Eye (tissue), 1 donor: ENCODE measurements at regions not wholly inside any gene's neighbourhood (a gene's known extent, or its start where the extent isn't known, plus 50 kb on each side); places are given as distances from the start of the nearest gene placed in this dataset.
"Not testable (repeated sequence)": the region's sequence is repeated elsewhere in the genome, so short reads cannot be mapped to it uniquely, and the experiment has no call there.

Experiments
- DNase-seq: peaks from one replicate; pipeline ENCODE4 v3.0.0-alpha.2; 2015

DNA sequence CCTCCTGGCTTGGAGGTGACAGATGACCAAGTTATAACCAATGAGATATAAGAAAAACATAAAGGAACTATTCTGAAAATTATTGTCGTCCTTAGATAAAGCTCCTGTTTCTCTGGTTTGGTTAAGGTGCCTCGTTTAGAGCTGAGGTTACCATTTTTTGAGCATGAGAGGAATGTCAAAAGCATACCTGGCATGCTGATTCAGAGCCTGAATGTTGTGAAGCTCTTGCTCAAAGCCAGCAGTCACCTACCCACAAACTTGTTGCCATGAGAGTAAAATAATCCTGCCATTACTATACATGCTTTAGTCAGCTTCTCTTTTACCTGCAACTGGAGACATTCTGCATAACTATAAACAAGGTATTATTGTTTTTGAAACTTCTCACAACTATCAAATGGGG lies 1116.2 kb downstream of the DIAPH3 start:
- DNase-seq = no peak

DNA sequence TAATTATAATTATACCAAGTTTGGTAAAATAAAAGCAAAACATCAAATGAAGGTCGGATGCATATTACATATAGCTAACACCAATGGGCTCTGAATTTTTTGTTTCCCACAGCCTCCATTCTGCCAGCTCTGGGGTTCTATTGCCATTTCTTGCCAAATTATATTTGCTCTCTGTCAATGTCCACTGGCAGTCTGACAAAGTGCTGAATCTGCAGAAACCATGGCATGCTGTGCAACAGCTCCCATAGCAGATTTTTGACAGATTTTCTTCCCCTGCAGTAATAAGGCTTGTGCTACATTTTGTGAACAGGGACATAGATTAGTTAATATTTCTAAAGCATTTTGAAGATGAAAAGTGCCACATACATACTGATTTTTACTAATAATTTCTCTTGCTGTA lies 1102.1 kb downstream of the DIAPH3 start:
- DNase-seq = no peak

DNA sequence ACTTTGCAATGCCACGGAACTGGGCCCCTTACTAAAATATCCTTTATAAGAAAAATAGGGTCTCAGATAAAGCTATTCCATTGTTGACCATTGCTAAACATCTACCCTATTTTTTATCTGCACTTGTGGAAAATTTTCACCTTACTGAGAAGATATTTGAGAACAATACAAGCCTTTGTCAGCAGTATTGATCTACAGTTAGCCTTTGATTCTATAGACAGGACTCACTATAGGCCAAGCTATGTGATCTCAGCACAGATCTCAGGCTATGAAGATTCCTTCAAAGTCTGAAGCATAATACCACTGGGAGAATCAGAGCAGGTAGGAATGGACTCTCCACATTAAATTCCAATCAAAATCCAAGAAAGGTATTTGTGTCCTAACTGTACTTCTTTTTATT lies 1099.7 kb downstream of the DIAPH3 start:
- no peak for DNase-seq

DNA sequence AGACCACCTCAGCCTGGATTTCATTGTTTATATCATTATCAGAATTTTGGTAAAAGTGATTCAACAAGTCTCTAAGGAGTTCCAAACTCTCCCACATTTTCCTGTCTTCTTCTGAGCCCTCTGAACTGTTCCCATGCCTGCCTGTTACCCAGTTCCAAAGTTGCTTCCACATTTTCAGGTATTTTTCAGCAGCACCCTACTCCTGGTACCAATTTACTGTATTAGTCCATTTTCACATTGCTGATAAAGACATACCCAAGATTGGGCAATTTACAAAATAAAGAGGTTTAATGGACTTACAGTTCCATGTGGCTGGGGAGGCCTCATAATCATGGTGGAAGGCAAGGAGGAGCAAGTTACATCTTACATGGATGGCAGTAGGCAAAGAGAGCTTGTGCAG lies 1087.3 kb downstream of the DIAPH3 start:
- not testable (repeated sequence) for DNase-seq

DNA sequence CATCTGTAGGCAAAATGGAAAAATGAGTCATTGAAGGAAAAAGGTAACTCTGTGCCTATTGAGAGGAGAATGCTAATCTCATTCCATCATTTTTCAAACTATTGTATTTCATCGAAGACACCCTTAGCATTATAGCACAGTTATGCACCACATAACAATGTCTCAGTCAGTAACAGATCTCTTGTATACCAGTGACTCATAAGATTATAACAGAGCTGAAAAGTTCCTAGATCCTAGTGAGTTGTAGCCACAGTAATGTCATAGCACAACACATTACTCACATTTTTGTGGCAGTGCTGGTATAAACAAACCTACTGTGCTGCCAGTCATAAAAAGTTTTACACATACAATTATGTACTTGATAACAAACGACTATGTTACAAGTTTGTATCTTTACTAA lies 1077.6 kb downstream of the DIAPH3 start:
- DNase-seq = no peak

DNA sequence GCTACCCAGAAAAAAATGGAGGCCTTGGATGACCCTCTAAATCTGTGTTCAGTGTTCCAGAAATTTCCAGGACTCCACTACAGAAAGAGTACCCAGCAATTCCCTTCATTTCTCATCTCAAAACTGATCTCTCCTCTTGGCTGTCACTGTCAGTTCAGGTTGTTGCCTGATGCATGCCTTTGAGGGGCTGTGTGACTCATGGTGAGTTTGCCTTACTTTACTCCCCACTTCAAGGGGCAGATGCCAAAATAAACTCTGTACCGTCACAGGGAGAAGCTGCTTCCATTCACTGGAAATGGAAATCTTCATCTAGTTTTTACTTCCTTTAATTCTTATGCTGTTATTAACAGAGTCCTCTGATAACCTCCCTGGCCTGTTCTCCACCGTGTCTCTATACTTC lies 1075.0 kb downstream of the DIAPH3 start:
- no peak for DNase-seq

DNA sequence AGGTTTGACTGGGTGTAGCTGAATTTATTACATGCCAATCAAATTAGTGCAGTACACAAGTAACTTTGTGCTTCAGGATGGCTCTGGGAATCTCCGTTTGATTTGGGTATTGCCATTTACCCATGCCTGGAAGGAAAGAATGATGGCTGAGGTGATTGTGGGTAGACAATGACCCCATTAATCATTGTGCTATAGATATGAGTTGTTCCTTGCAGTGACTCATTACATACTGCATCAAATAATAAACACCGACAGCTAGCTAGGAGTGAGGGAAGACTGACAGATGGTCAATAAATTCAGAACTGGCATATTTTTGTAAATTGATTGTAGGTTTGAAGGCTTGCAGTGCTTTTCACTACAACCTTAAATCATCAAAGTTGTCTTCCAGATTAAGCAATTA lies 1069.5 kb downstream of the DIAPH3 start:
- no peak for DNase-seq

DNA sequence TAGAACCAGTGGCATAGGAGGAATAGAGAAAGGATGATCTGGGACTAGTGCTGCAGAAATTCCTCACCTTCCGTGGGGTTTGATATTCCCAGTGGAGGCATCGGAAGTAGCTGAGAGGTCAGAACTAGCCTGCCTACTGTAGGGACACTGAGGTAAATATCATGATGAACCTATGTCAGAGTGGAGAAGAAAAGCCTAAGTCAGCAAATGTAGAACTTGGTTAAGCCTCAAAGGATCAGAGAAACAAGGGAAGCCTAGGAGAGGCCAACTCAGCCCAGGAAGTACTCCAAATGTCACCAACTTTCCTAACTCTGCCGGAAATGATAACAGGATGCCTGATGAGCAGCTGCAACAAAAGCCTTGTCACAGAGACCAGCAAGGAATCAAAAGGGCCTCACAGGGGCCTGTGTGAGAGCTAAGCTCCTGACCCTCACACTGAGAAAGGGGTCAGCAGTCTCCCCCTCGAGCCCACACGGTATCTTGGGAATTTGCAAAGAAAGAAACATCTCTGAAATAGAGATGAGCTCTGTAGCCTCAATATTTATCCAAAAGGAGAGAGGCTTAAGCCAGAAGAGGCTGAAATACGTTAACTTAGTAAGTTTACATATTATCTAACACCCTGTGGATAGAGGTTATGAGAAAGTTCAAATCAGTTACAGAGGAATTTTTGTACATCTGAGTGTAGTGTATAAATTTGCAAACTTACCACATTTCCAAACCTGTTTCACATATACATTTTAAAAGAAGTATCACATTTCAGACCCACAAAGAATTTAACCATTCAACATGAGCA lies 1064.3 kb downstream of the DIAPH3 start:
- peak; percentile 38 for DNase-seq

DNA sequence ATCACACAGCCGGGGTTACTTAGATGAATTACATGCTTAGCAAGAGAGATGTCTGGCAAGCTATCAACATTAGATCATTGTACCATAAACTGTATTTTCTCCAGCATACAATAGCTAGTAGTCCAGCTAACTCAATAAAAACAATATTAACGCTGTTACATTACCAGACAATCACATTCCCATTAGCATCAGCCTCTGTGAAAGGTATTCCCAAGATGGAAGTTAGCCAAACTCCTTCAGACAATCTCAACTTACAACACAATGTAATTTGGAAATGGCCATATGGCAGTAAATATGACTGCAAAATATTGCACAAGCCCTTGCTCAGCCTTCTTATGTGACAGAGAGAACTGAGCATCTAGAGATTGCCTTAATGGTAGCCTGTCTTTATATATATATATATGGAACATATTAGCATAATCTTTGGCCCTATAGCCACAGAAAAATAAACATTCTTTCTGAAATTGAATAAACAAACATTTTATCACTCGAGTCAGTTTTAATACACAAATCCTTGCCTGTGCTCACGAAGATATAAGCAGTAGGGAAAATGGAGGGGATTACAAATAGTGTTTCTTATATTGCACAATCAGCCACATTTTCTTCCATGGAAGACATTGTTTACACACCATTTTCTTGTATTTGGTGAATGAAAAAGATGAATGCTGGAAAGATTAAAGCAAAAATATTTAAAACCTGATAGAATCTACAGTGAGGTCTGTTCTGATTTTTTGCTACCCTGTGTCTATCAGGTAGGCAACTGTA lies 1060.5 kb downstream of the DIAPH3 start:
- peak; percentile 59 for DNase-seq

DNA sequence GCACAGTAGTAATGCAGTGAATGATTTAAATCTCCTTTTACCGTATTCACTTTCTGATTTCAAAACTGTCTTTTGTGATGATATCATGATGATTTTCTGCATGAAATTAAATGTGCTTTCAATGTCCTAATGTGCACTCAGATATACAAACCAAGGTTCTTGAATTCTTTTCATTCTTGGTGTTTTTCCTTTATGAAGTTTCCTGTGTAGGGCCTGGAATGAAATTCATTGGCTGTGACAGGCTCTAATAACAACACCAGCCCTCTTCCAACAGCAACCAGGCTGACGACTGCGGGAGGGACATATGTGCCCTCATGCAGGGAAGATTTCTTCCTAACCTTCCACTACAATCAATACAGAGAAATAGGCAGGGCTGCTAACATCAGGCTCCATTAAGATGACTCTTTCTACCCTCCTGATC lies 1052.0 kb downstream of the DIAPH3 start:
- peak; percentile 84 for DNase-seq

DNA sequence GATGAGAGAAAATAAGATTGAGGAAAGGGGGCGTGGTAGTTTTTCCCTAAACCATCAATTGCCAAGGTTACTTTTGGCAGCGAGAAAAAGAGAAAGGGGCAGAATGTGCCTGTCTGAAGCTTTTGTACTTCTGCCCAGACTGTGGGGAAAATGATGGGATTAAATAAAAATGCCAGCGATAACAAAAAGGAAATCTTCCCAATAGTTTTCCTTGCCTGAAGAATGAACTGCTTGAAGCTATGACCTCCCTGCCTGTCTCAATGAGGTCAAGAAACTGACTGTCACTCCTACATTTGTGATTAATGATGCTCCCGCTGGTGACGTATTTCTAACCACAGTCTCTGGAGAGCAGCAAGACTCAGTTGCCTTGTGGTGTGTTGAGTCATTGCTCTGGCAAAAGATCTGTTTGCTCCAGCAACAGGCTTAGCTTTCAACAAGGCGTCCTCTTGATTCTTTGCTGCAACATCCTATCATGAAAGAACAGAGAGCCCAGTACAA lies 1051.5 kb downstream of the DIAPH3 start:
- peak; percentile 70 for DNase-seq

DNA sequence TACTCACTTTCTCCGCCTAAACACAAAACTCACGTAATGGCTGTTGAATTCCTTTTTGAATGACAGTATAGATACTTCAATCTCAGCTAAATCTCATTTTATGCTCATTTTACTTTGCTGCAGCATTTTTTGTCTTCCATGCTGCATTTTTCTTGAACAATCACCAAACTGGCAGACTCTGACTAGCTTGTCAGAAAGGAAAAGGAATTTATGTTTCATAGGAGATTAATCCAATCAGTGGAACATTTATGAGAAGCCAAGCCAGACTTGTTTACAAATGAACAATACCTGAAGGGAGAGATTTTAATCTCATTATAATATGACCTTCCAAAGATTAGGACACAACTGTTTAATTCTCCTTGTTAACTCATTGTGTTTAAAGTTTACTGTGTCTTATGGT lies 1044.3 kb downstream of the DIAPH3 start:
- no peak for DNase-seq

DNA sequence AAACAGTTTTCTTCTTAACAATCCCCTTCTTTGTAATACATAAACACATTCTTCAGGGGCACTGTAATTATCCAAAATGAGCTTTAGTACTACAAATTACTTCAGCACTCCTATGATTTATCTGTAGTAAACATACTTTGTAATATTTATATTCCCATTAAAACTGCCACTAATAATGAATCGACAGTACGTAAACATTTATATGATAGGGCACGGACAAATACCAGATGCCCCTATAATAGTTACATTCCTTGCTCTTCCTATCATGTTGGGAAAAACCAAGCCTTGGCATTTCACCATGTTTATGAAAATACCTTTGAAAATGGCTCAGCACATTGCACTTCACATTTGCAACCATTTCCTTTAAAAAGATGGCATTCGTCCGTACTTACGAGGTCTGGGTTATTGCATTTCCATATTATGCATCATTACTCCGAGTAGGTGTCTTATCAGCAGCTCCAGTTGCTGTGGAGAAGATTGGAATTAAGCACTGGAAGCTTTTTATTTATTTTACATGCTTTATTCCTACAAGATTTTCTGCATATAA lies 1043.4 kb downstream of the DIAPH3 start:
- no peak for DNase-seq

DNA sequence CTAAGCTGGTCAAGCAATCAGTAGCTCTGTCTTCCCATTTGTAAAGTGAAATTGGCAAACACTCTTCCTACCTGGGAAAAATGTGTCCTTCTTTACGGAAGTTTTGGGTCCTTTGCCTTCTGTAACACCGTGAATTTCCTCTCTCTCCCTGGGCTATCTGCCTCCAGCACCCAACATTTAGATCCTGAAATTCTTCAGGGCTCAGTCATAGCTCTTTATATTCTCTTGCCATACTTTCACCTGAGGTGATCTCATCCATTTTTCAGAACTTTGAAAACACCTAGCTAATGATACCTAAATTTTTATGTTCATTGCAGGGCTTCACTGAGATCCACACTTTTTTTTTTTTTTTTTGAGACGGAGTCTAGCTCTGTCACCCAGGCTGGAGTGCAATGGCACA lies 1042.2 kb downstream of the DIAPH3 start:
- DNase-seq = no peak

DNA sequence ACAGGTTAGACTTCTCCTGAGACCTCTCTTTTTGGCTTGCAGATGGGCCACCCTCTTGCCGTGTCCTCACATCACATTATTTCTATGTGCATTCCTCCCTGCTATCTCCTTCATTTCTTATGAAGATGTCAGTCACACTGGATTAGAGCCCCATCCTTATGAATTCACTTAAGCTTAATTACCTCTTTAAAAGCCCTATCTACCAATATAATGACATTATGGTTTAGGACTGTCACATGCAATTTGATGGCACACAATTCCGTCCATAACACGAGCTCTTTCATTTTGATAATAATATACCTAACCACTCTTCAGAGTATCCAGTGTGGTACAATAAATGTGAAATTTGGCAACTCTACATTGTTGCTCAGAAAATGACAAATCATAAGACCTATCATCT lies 1037.3 kb downstream of the DIAPH3 start:
- no peak for DNase-seq

DNA sequence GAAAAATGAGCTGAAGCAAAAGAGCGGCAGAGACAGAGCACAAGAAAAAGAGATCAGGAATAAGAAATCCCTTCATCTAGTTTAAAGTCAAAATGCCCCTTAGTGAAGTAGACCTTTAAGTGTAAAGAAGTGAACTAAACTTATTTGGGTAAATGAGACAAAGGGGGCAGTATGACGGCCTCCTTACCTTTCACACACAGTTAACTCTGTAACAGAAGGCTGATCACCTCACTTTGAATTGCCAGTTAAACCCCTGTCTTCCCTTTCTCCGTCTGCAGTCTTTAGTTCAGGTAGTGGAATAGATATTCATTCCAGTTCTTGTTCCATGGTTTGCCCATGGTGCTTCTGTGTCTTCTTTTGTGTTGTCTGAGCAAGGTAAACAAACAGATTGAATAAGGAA lies 1029.8 kb downstream of the DIAPH3 start:
- DNase-seq = no peak

DNA sequence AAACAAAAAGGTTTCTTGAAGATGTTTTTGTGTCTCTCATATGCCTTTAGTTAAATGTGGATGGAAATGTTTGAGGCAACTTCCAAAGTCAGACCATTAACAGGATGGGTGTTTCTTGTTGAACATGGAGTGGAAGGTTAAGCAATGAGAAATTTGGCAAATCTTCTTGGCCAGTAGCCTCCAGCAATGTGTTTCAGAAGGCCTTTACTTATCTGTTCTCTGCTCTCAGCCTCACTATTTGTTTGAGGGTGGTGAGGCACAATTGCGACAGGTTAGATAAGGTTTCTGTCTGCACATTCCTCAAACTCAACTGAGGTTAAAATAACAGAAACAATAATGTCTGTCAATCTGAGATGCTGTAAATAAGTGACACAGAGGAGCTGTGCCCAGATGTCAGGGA lies 1019.0 kb downstream of the DIAPH3 start:
- no peak for DNase-seq

DNA sequence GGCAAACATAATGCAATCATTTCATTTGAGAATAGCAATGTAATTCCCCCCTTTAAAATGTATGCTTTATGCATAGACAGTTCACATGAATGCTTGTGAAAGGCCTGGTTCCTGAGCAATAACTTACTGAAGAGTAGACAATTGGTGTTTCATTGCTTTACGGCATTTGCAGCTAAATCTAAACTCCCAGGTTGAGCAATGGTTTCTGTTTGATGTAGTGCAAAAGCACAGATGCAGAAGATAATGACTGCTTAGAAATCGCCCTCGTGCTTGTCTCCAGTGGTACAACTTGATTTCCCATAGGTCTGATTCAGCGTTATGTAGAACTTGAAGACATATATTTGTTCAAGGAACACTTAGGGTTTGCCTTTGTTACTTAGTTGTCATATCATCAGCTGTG lies 1018.3 kb downstream of the DIAPH3 start:
- no peak for DNase-seq

DNA sequence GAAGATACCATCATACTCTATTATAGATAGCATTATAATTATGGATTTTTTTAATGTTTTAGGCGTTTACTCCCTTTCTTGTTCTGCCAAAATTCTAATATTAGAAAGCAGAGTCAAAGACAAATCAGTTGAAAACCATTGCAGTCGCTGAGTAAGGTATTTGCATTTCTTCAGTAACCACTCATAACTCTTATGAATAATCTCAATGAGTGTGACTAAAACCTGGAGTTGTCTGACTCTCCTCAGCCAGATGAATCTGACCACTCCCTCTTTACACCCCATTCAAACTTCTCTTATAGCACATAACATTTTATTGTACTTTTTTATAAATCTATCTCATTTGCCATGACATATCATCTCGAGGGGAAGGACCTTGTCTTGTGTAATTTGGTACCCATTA lies 1006.5 kb downstream of the DIAPH3 start:
- no peak for DNase-seq

DNA sequence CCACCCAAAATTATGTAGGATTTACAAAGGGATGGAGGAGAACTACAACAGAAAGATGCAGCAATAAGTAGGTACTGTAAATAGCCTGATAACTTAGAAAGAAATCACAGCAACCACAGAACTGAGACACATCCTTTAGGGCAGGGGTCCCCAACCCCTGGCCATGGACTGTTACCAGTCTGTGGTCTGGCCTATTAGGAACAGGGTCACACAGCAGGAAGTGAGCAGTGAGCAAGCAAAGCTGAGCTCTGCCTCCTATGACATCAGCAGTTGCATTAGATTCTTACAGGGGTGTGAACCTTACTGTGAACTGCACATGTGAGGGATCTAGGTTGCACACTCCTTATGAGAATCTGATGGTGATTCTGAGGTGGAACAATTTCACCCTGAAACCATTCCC lies 997.6 kb downstream of the DIAPH3 start:
- DNase-seq = no peak

DNA sequence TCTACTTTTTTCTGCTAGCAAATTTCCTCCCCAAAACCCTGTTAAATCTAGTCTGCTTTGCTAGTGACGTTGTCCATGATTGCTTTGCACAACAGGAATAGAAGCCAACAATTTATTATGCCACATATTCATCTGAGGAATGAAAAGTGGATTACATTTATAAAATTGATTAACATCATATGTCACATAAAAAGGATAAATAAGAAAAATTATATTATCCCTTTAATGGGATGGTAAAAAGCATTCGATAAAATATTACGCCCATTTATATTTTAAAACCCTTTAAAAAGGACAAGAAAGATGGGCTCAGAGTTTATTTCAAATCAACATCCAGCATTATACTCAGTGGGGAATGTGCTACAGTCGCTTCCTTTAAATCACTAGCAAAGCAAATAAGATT lies 991.7 kb downstream of the DIAPH3 start:
- no peak for DNase-seq

DNA sequence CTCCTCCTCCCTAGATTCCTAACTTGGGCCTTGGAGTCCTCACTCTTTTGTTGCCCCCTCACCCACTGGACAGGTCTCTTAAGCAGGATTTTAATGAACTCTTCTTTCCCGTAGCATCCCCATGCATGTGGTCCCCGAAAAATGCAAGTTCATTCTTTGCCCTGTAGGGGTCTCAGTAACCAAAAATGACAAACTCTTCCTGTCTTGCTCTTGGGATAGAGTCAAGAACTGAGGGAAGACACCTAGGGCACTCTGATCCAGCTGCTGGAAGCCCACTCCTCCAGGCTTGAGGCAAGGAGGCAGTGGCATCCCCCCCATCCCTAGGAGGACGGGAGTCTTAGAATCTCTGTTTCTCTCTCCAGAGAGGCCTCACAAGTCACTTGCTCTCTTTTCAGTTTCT lies 987.0 kb downstream of the DIAPH3 start:
- DNase-seq = no peak

DNA sequence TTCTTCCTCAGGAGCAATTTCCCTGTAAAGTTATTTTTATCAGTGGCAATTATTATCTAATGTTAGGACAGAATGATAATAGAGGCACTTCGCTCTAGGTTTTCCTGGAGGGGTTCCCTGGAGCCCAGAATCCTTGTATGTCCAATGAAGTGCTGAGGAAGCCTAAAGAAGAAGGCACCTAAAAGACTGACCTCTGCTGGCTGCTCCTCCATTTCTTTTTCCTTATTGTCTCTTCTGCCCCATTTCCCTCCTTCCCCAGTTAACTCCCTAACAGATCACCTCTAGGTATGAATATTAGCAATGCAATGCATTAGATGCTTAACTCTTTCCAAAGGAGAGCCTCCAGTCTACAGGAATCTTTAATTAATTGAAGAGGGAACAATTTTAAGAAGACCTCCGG lies 985.4 kb downstream of the DIAPH3 start:
- DNase-seq = no peak

DNA sequence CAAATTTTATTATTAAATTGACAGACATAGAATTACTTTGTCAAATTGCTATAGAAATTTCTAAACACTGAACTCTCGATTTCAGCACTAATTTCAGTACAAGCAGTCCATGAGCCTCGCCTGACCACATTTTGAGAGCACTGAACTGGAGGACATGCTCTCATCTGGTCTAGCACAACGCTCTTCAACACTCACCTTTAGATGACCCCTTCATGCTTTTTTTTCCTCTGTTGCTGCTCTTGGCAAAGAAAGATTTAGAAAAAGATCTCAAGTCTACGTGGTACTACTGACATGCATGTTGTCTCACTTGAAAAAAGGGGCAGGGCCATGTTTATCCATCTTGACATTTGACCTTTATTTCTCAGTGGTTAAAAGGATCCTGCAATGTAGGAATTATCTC lies 981.5 kb downstream of the DIAPH3 start:
- no peak for DNase-seq
